AG09309 (cell line): ENCODE measurements at regions not wholly inside any gene's neighbourhood (a gene's known extent, or its start where the extent isn't known, plus 50 kb on each side); places are given as distances from the start of the nearest gene placed in this dataset.
A peak's percentile ranks its signal among the peaks of the same experiment; 100 is the strongest.

Experiments
- DNase-seq: peaks from one replicate; pipeline ENCODE4 v3.0.0-alpha.2; 2010; ENCODE audit warnings: low read depth
- H3K4me3 ChIP-seq: 2 replicates; pipeline ENCODE4 v1.5.1; 2011; ENCODE audit warnings: mild to moderate bottlenecking, low read depth, low read length, moderate library complexity; ENCODE audit not compliant: control insufficient read depth
- TF ChIP-seq, protein P1 (sequence below): IDR thresholded peaks from 2 replicates; pipeline ENCODE4 v1.5.1; 2011; ENCODE audit warnings: mild to moderate bottlenecking, low read depth, low read length, inconsistent platforms; ENCODE audit not compliant: insufficient read depth, control insufficient read depth; ENCODE audit errors: missing control alignments

DNA sequence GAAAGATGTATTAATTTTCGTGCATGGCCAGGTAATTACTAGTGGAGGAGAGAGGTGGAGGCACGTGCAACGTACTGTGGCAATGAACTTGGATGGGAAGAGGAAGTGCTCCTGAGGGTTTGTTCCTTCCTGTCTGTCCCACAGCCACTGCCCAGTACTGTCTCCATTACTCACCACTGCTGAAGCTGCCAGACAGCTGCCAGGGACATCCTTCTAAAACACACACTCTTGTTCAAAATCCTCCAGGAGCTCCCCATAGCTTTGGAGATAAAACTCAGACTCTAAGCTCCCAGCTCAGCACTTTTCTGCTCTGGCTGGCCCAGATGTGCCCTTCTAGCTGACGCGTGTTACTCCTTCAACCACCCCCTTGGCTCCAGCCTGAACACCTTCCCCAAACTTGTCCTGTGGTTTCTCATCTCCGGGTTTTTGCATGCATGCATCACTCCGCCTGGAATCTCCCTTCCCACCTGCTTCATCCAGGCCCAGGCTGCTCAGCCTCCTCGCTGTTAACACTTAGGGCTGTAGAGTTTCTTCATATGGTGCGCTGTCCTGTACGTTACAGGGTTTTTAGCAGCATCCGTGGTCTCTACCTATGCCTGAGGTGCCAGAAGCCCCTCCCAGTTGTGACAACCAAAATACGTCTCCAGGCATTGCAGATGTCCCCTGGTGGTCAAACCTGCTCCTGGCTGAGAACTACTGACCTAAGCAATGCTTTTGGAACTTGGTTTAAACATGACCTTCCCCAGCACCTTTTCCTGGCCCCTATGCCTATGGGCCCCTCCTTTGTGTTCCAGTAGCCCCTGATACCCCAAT, 69.5 kb downstream of the C11orf91 start:
- TF ChIP-seq, protein P1, sequence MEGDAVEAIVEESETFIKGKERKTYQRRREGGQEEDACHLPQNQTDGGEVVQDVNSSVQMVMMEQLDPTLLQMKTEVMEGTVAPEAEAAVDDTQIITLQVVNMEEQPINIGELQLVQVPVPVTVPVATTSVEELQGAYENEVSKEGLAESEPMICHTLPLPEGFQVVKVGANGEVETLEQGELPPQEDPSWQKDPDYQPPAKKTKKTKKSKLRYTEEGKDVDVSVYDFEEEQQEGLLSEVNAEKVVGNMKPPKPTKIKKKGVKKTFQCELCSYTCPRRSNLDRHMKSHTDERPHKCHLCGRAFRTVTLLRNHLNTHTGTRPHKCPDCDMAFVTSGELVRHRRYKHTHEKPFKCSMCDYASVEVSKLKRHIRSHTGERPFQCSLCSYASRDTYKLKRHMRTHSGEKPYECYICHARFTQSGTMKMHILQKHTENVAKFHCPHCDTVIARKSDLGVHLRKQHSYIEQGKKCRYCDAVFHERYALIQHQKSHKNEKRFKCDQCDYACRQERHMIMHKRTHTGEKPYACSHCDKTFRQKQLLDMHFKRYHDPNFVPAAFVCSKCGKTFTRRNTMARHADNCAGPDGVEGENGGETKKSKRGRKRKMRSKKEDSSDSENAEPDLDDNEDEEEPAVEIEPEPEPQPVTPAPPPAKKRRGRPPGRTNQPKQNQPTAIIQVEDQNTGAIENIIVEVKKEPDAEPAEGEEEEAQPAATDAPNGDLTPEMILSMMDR: no peak
- no peak overlapping the region for H3K4me3 ChIP-seq
- DNase-seq: no peak

DNA sequence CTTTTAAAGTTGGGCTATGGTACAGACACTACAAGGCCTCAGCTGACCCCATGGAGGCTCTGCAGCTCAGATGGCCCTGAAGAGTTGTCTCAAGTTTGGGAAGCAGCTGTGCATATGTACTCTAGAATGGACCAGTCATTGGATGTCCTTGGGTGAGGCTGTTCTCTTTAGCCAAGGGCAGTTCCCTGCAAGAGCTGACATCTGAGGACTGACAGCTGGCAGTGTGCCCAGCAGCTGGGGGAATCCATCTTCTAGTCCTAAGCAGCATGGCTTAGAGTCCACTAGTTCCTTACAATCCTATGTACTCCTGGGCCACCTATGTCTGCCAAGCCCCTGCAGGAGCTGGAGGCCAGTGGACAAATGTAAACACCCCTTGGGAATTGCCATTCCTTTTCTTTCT, 76.5 kb downstream of the C11orf91 start:
- H3K4me3 ChIP-seq: no peak overlapping the region
- TF ChIP-seq, protein P1: no peak
- no peak for DNase-seq

DNA sequence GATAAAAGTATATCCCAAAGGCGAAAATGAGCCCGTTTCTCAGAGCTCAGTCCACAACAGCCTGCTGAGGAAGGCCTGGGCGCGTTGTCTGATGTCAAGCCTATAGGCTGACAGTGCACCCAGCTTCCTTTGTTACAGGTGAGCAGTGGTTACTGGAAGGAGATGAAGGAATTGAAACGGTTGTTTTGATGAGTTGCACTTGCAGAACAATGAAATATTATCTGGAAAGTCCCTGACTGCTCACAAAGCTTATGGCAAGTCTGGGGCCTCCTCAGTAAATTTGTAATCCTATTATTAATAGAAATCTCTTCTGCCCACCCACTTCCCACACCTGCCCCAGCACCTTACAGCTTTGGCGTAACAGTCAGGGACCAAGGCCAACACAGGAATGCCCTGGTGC, 77.8 kb downstream of the C11orf91 start:
- no peak overlapping the region for H3K4me3 ChIP-seq
- TF ChIP-seq, protein P1: no peak
- no peak for DNase-seq

DNA sequence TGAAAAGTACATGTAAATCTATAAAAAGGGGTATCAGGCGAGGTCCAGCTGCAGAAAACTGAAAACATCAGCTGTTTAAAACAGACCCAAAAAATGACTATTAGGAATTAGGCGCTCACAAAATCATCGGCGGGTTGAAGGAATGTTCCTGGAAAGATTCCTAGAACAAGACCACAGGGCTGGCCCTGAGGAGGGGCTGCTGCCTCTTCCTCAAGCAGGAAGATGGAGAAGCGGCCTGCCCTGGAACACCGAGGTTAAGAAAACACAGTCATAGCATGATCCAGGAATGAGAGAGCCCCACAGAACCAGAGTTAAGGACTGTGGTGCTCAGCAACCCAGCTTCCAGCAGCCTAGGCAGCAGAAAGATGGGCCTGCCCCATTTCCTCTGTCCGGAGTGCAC, 78.4 kb downstream of the C11orf91 start:
- peak; percentile 46 for DNase-seq
- H3K4me3 ChIP-seq: no peak overlapping the region
- TF ChIP-seq, protein P1: no peak

DNA sequence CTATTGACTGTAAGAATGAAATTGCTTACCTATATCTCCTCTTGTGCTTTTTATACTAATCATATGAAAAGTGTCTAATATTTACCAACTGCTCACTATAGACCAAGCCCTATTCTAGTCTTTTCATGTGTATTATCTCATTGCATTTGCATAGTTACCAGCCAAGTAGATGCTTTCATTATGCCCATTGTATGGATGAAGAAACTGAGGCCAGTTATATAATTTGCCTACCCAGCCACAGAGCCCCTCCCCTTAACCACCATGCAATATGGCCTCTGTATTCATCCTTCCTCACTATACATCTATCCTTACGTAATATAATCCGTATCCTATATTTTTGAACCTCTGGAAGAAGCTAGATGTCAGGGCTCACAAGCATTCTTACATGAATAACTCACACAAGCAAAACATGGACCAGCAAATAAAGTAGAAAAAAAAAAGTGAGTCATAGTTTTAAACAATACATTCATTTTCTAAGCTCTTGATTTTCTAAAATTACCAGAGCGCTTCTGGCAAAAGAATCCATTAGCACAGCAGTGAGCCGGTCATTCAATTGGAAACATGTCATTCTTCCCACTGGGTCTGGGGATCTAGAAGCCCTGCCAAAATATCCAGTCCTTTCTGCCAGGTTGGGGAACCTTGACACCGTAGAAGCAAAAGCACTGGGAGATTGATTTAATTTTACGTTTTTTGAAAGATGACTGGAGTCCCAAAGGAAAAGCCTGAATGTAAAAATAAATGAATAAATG, 80.0 kb downstream of the C11orf91 start:
- no peak for DNase-seq
- no peak overlapping the region for H3K4me3 ChIP-seq
- TF ChIP-seq, protein P1: no peak

DNA sequence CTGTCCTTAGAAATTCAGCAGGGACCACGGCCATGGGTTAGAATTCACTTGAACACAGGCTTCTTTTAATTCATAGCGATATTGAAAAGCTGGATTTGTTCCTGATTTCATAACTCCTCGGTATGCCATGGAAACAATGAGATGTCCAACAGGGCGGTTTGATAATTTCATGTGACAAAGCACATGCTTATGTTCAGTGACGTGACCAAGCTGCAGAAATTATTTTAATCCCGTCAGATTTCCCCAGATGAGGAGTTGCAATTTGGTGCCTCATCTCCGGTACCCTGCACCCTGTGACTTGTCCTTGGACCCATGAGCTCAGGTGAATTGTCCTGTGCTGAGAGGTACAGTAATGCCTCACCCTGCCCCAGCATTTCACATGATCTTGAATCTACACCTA, 81.7 kb downstream of the C11orf91 start:
- TF ChIP-seq, protein P1: no peak
- DNase-seq: no peak
- no peak overlapping the region for H3K4me3 ChIP-seq

DNA sequence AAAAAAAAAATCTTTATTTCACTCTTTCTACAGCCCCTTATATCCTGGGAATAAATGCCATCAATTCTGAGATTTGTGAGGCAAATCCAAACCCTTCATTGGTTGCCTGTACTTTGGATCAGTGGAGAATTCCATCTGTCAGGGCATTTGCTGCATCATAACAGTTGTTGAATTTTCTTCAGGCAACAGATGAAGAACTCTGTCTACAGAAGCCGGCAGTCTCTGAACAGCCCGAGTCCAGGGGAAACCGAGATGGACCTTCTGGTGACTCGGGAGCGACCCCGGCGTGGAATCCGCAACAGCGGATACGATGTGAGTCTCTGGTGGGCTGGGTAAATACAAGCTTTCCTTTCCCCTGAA, 82.3 kb downstream of the C11orf91 start:
- DNase-seq: no peak
- H3K4me3 ChIP-seq: no peak overlapping the region
- TF ChIP-seq, protein P1: no peak
